ENCODE measurements at regions not wholly inside any gene's neighbourhood (a gene's known extent, or its start where the extent isn't known, plus 50 kb on each side); places are given as distances from the start of the nearest gene placed in this dataset.

- ATAC-seq (no peak), DNase-seq (no peak)
- Mint-ChIP-seq H3K4me1 (ENCODE audit: low read depth) (no peaks in the 10 kb centered on the region), H3K9me3 (no peaks in the 10 kb centered on the region), H3K27me3 (ENCODE audit: low read depth) (no peaks in the 10 kb centered on the region), H3K36me3 (ENCODE audit: insufficient read depth) (no peaks in the 10 kb centered on the region), H3K4me3 (no peak overlapping the region)
Measured at GRCh38 chr16:51951668-51952298, 595.2 kb downstream of the TOX3 start.

GRCh38 chr16:51950118-51950780 is 596.7 kb downstream of the TOX3 start:
- H3K27me3 Mint-ChIP-seq (ENCODE audit: low read depth) = no peaks in the 10 kb centered on the region
- H3K36me3 Mint-ChIP-seq (ENCODE audit: insufficient read depth) = no peaks in the 10 kb centered on the region
- H3K9me3 Mint-ChIP-seq = no peaks in the 10 kb centered on the region
- H3K4me1 Mint-ChIP-seq (ENCODE audit: low read depth) = no peaks in the 10 kb centered on the region
- no peak for DNase-seq
- no peak overlapping the region for H3K4me3 Mint-ChIP-seq
- ATAC-seq = no peak

- no peak for ATAC-seq
- H3K27me3 Mint-ChIP-seq (ENCODE audit: low read depth) = no peaks in the 10 kb centered on the region
- H3K4me1 Mint-ChIP-seq (ENCODE audit: low read depth) = no peaks in the 10 kb centered on the region
- H3K4me3 Mint-ChIP-seq = no peak overlapping the region
- no peaks in the 10 kb centered on the region for H3K9me3 Mint-ChIP-seq
- no peaks in the 10 kb centered on the region for H3K36me3 Mint-ChIP-seq (ENCODE audit: insufficient read depth)
- no peak for DNase-seq
Measured at GRCh38 chr16:51949282-51949681, 597.7 kb downstream of the TOX3 start.

GRCh38 chr16:51941412-51941811 is 605.5 kb downstream of the TOX3 start:
- ATAC-seq (no peak), DNase-seq (no peak)
- Mint-ChIP-seq H3K4me3 (no peak overlapping the region), H3K9me3 (peaks cover 7% of the 10 kb centered on the region), H3K4me1 (ENCODE audit: low read depth) (no peaks in the 10 kb centered on the region), H3K27me3 (ENCODE audit: low read depth) (no peaks in the 10 kb centered on the region), H3K36me3 (ENCODE audit: insufficient read depth) (no peaks in the 10 kb centered on the region)

GRCh38 chr16:51940183-51940582 is 606.8 kb downstream of the TOX3 start:
- no peak overlapping the region for H3K4me3 Mint-ChIP-seq
- ATAC-seq (no peak), DNase-seq (no peak)
- peaks cover 7% of the 10 kb centered on the region for H3K9me3 Mint-ChIP-seq
- H3K4me1 Mint-ChIP-seq (ENCODE audit: low read depth) = no peaks in the 10 kb centered on the region
- H3K36me3 Mint-ChIP-seq (ENCODE audit: insufficient read depth) = no peaks in the 10 kb centered on the region
- H3K27me3 Mint-ChIP-seq (ENCODE audit: low read depth) = no peaks in the 10 kb centered on the region

GRCh38 chr16:51939378-51939871 is 607.5 kb downstream of the TOX3 start:
- Mint-ChIP-seq H3K27me3 (ENCODE audit: low read depth) (no peaks in the 10 kb centered on the region), H3K4me1 (ENCODE audit: low read depth) (no peaks in the 10 kb centered on the region), H3K9me3 (peaks cover 7% of the 10 kb centered on the region), H3K36me3 (ENCODE audit: insufficient read depth) (no peaks in the 10 kb centered on the region), H3K4me3 (no peak overlapping the region)
- ATAC-seq (no peak), DNase-seq (no peak)

- no peak for ATAC-seq
- H3K36me3 Mint-ChIP-seq (ENCODE audit: insufficient read depth) = no peaks in the 10 kb centered on the region
- H3K4me3 Mint-ChIP-seq = no peak overlapping the region
- no peaks in the 10 kb centered on the region for H3K4me1 Mint-ChIP-seq (ENCODE audit: low read depth)
- DNase-seq = no peak
- H3K27me3 Mint-ChIP-seq (ENCODE audit: low read depth) = no peaks in the 10 kb centered on the region
- H3K9me3 Mint-ChIP-seq = peaks cover 5% of the 10 kb centered on the region
Measured at GRCh38 chr16:51938861-51939260, 608.1 kb downstream of the TOX3 start.

- DNase-seq (no peak), ATAC-seq (no peak)
- no peaks in the 10 kb centered on the region for H3K4me1 Mint-ChIP-seq (ENCODE audit: low read depth)
- H3K9me3 Mint-ChIP-seq = peaks cover 4% of the 10 kb centered on the region
- H3K4me3 Mint-ChIP-seq = no peak overlapping the region
- no peaks in the 10 kb centered on the region for H3K27me3 Mint-ChIP-seq (ENCODE audit: low read depth)
- H3K36me3 Mint-ChIP-seq (ENCODE audit: insufficient read depth) = no peaks in the 10 kb centered on the region
Measured at GRCh38 chr16:51937771-51938170, 609.2 kb downstream of the TOX3 start.

- no peak overlapping the region for H3K4me3 Mint-ChIP-seq
- no peaks in the 10 kb centered on the region for H3K4me1 Mint-ChIP-seq (ENCODE audit: low read depth)
- ATAC-seq (no peak), DNase-seq (no peak)
- peaks cover 4% of the 10 kb centered on the region for H3K9me3 Mint-ChIP-seq
- H3K27me3 Mint-ChIP-seq (ENCODE audit: low read depth) = no peaks in the 10 kb centered on the region
- no peaks in the 10 kb centered on the region for H3K36me3 Mint-ChIP-seq (ENCODE audit: insufficient read depth)
Measured at GRCh38 chr16:51936846-51937245, 610.1 kb downstream of the TOX3 start.

GRCh38 chr16:51932317-51932716 is 614.6 kb downstream of the TOX3 start:
- H3K4me3 Mint-ChIP-seq = no peak overlapping the region
- DNase-seq = no peak
- no peaks in the 10 kb centered on the region for H3K4me1 Mint-ChIP-seq (ENCODE audit: low read depth)
- no peak for ATAC-seq
- H3K36me3 Mint-ChIP-seq (ENCODE audit: insufficient read depth) = no peaks in the 10 kb centered on the region
- peaks cover 3% of the 10 kb centered on the region for H3K9me3 Mint-ChIP-seq
- H3K27me3 Mint-ChIP-seq (ENCODE audit: low read depth) = peaks cover 1% of the 10 kb centered on the region

- H3K27me3 Mint-ChIP-seq (ENCODE audit: low read depth) = peaks cover 1% of the 10 kb centered on the region
- no peaks in the 10 kb centered on the region for H3K9me3 Mint-ChIP-seq
- no peaks in the 10 kb centered on the region for H3K36me3 Mint-ChIP-seq (ENCODE audit: insufficient read depth)
- no peak for DNase-seq
- no peak for ATAC-seq
- H3K4me3 Mint-ChIP-seq = no peak overlapping the region
- H3K4me1 Mint-ChIP-seq (ENCODE audit: low read depth) = no peaks in the 10 kb centered on the region
Measured at GRCh38 chr16:51931653-51932052, 615.3 kb downstream of the TOX3 start.

- peaks cover 4% of the 10 kb centered on the region for H3K9me3 Mint-ChIP-seq
- H3K36me3 Mint-ChIP-seq (ENCODE audit: insufficient read depth) = no peaks in the 10 kb centered on the region
- no peak overlapping the region for H3K4me3 Mint-ChIP-seq
- no peaks in the 10 kb centered on the region for H3K4me1 Mint-ChIP-seq (ENCODE audit: low read depth)
- ATAC-seq = no peak
- no peak for DNase-seq
- H3K27me3 Mint-ChIP-seq (ENCODE audit: low read depth) = peaks cover 1% of the 10 kb centered on the region
Measured at GRCh38 chr16:51924744-51925143, 622.2 kb downstream of the TOX3 start.

GRCh38 chr16:51922476-51922875 is 624.5 kb downstream of the TOX3 start:
- no peak for ATAC-seq
- no peak overlapping the region for H3K4me3 Mint-ChIP-seq
- no peak for DNase-seq
- no peaks in the 10 kb centered on the region for H3K36me3 Mint-ChIP-seq (ENCODE audit: insufficient read depth)
- H3K9me3 Mint-ChIP-seq = peaks cover 4% of the 10 kb centered on the region
- H3K4me1 Mint-ChIP-seq (ENCODE audit: low read depth) = no peaks in the 10 kb centered on the region
- no peaks in the 10 kb centered on the region for H3K27me3 Mint-ChIP-seq (ENCODE audit: low read depth)

GRCh38 chr16:51919736-51920135 is 627.2 kb downstream of the TOX3 start:
- Mint-ChIP-seq H3K4me1 (ENCODE audit: low read depth) (no peaks in the 10 kb centered on the region), H3K27me3 (ENCODE audit: low read depth) (no peaks in the 10 kb centered on the region), H3K36me3 (ENCODE audit: insufficient read depth) (no peaks in the 10 kb centered on the region), H3K9me3 (peaks cover 4% of the 10 kb centered on the region), H3K4me3 (no peak overlapping the region)
- DNase-seq = no peak
- no peak for ATAC-seq

- no peaks in the 10 kb centered on the region for H3K27me3 Mint-ChIP-seq (ENCODE audit: low read depth)
- H3K36me3 Mint-ChIP-seq (ENCODE audit: insufficient read depth) = no peaks in the 10 kb centered on the region
- peaks cover 3% of the 10 kb centered on the region for H3K9me3 Mint-ChIP-seq
- no peaks in the 10 kb centered on the region for H3K4me1 Mint-ChIP-seq (ENCODE audit: low read depth)
- DNase-seq (no peak), ATAC-seq (no peak)
- no peak overlapping the region for H3K4me3 Mint-ChIP-seq
Measured at GRCh38 chr16:51916814-51917213, 630.1 kb downstream of the TOX3 start.

All from activated T-cell treated with anti-CD3 and anti-CD28 coated beads, Interleukin-2, amount 50 U/mL, for 4 hours (primary cell).